Lower lobe of right lung (tissue), 2 donors: ENCODE measurements at regions not wholly inside any gene's neighbourhood (a gene's known extent, or its start where the extent isn't known, plus 50 kb on each side); places are given as distances from the start of the nearest gene placed in this dataset.
A peak's percentile ranks its signal among the peaks of the same experiment; 100 is the strongest.

ENCODE experiments used
- ATAC-seq, 2 donors: fragments of 200-7000 bp; cut with Tn5 transposase; one replicate each; pipeline ENCODE4 v1.9.1; 2020 to 2022; ENCODE audit warnings: mild to moderate bottlenecking in 2 of 2, moderate library complexity in 2 of 2
- DNase-seq: peaks from one replicate; pipeline ENCODE4 v3.0.0-alpha.2; 2020
- H3K27ac ChIP-seq: fragments of 200-600 bp; one replicate; pipeline ENCODE4 v1.8.0; 2022
- H3K27me3 ChIP-seq: fragments of 200-600 bp; one replicate; pipeline ENCODE4 v1.8.0; 2022; ENCODE audit warnings: low read depth
- H3K36me3 ChIP-seq: fragments of 200-600 bp; one replicate; pipeline ENCODE4 v1.8.0; 2022; ENCODE audit warnings: mild to moderate bottlenecking
- H3K4me1 ChIP-seq: fragments of 200-600 bp; one replicate; pipeline ENCODE4 v1.8.0; 2022
- H3K4me3 ChIP-seq: fragments of 200-600 bp; one replicate; pipeline ENCODE4 v1.8.0; 2022; ENCODE audit warnings: mild to moderate bottlenecking
- H3K9me3 ChIP-seq: fragments of 200-600 bp; one replicate; pipeline ENCODE4 v1.8.0; 2022
- intact Hi-C: fragments of 100-400 bp; cut with DNase I; formaldehyde crosslinking; loops from one replicate; pipeline ENCODE4 v1.11.0; 2022
- TF ChIP-seq, protein P1 (sequence below): fragments of 200-600 bp; IDR thresholded peaks from one replicate; pipeline ENCODE4 v1.8.0; 2022; ENCODE audit warnings: antibody characterized with exemption, mild to moderate bottlenecking
- donor health status: DM: no; HTN: yes; CAD: no; lungs with severe emphysema.

DNA sequence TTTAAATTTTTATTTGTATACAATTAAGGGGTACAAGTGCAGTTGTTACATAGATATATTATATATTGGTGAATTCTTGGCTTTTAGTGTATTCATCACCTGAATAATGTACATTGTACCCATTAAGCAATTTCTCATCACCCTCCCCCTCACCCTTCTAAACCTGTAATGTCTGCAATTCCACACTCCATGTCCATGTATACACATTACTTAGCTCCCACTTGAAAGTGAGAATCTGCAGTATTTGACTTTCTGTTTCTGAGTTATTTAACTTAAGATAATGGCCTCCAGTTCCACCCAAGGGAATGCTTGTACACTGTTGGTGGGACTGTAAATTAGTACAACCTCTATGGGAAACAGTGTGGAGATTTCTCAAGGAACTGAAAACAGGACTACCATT, 383.2 kb upstream of the KCNMB2 start:
- intact Hi-C loops: no loop called here
- H3K4me3 ChIP-seq: no peak overlapping the region
- no peak for DNase-seq
- no peaks in the 10 kb centered on the region for H3K36me3 ChIP-seq
- H3K9me3 ChIP-seq: no peaks in the 10 kb centered on the region
- H3K4me1 ChIP-seq: no peaks in the 10 kb centered on the region
- TF ChIP-seq, protein P1, sequence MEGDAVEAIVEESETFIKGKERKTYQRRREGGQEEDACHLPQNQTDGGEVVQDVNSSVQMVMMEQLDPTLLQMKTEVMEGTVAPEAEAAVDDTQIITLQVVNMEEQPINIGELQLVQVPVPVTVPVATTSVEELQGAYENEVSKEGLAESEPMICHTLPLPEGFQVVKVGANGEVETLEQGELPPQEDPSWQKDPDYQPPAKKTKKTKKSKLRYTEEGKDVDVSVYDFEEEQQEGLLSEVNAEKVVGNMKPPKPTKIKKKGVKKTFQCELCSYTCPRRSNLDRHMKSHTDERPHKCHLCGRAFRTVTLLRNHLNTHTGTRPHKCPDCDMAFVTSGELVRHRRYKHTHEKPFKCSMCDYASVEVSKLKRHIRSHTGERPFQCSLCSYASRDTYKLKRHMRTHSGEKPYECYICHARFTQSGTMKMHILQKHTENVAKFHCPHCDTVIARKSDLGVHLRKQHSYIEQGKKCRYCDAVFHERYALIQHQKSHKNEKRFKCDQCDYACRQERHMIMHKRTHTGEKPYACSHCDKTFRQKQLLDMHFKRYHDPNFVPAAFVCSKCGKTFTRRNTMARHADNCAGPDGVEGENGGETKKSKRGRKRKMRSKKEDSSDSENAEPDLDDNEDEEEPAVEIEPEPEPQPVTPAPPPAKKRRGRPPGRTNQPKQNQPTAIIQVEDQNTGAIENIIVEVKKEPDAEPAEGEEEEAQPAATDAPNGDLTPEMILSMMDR: no peak
- no peak overlapping the region for H3K27ac ChIP-seq
- no peaks in the 10 kb centered on the region for H3K27me3 ChIP-seq
- ATAC-seq: peak in 1 of 2 donors; percentile 53

DNA sequence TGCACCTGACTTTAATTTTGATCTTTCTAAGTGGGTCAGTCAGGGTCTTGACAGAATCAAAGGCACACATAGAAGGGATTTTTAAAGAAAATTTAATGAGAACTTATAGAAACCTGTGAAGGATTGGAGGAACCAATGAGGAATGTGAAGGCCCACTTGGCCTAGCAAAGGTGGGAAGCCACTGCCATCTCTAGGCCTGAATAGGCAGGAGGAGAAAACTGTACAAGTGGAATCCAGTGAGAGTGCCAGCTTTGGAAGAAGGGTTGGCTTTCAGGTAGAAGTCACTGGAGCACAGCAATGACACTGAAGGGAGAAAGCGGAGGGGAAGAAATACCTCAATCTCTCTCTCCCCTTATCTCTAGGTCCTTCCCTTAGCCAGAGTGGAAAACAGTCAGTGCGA, 380.7 kb upstream of the KCNMB2 start:
- no peak for DNase-seq
- H3K4me1 ChIP-seq: peaks cover 6% of the 10 kb centered on the region
- intact Hi-C loops: no loop called here
- H3K36me3 ChIP-seq: no peaks in the 10 kb centered on the region
- no peak overlapping the region for H3K4me3 ChIP-seq
- TF ChIP-seq, protein P1: no peak
- no peaks in the 10 kb centered on the region for H3K9me3 ChIP-seq
- H3K27me3 ChIP-seq: no peaks in the 10 kb centered on the region
- ATAC-seq: no peak
- no peak overlapping the region for H3K27ac ChIP-seq

DNA sequence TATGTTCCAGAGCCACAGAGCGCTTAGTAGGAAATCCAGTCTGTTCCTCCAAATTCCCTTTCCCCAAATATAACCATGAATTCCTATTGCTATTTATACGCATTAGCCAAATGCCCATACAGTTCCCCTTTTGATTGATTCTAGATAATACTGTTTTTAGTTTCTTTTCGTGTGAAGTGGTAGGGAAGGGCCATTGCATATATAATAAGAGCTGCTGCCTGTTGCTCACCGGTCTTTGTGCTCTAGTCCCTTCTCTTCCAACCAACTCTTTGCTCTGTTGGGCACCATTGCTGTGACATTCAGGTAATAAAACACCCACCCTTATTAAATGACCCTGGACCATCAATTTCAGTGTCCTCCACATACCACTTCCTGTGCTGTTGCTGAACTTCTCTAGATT, 379.9 kb upstream of the KCNMB2 start:
- no peak overlapping the region for H3K27ac ChIP-seq
- intact Hi-C loops: no loop called here
- DNase-seq (no peak), ATAC-seq (no peak)
- H3K4me3 ChIP-seq: no peak overlapping the region
- TF ChIP-seq, protein P1: no peak
- no peaks in the 10 kb centered on the region for H3K36me3 ChIP-seq
- no peaks in the 10 kb centered on the region for H3K27me3 ChIP-seq
- H3K9me3 ChIP-seq: no peaks in the 10 kb centered on the region
- H3K4me1 ChIP-seq: peaks cover 6% of the 10 kb centered on the region

DNA sequence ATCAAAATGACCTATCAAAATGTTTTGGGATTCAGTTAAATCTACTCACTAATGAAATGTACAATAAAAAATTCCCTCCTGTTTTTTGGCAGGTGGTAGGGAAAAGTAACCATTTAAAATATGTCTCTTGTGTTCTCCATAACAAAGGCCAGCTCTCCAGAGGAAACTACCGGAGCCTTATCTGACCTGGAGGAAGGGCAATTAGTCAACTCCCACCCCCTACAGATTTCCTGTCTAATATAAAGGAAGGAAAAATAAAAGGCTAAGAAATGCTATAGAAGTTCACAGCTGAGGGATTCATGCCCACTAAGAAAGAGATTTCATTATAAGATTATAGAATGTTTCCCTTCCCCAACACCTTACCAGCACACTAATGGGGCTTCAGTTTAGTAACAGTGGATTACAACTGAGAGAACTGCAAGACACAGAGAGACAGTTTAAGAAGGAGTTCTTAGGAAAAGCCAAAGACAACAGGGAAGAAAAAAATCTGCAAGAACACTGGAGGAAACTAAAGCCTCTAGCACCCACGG, 376.5 kb upstream of the KCNMB2 start:
- no peak overlapping the region for H3K27ac ChIP-seq
- H3K4me1 ChIP-seq: peaks cover 6% of the 10 kb centered on the region
- DNase-seq (no peak), ATAC-seq (no peak)
- H3K9me3 ChIP-seq: no peaks in the 10 kb centered on the region
- H3K27me3 ChIP-seq: no peaks in the 10 kb centered on the region
- intact Hi-C loops: no loop called here
- H3K4me3 ChIP-seq: no peak overlapping the region
- TF ChIP-seq, protein P1: no peak
- H3K36me3 ChIP-seq: no peaks in the 10 kb centered on the region

DNA sequence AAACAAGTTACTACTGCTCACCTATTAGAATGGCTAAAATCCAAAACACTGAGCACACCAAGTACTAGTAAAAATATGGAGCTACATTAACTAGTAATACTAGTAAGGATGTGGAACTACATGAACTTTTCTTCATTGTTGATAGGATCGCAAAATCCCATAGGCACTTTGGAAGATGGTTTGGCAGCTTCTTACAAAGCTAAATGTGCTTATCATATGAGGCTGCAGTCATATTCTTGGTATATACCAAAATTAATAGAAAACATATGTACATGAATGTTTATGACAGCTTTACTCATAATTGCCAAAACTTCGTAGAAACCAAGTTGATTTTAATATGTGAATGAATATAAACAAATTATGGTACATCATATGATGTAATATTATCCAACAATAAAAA, 366.8 kb upstream of the KCNMB2 start:
- Histone ChIP-seq H3K9me3 (no peaks in the 10 kb centered on the region), H3K27ac (no peak overlapping the region), H3K4me3 (no peak overlapping the region), H3K4me1 (peaks cover 7% of the 10 kb centered on the region), H3K27me3 (no peaks in the 10 kb centered on the region), H3K36me3 (no peaks in the 10 kb centered on the region)
- TF ChIP-seq, protein P1: no peak
- DNase-seq (no peak), ATAC-seq (no peak)
- intact Hi-C loops: no loop called here
